ENCODE measurements at regions not wholly inside any gene's neighbourhood (a gene's known extent, or its start where the extent isn't known, plus 50 kb on each side); places are given as distances from the start of the nearest gene placed in this dataset.

- TF ChIP-seq EZH2 (IDR thresholded peaks at IDR 0.05) (no peak), POLR2AphosphoS5 (IDR thresholded peaks at IDR 0.05; ENCODE audit: borderline replicate concordance, low read depth, low read length) (no peak)
Observed at GRCh38 chr11:123301013-123301591, 106.1 kb upstream of the CLMP start.

All from SK-N-MC (cell line).